Choroid plexus epithelial cell (primary cell): ENCODE measurements at regions not wholly inside any gene's neighbourhood (a gene's known extent, or its start where the extent isn't known, plus 50 kb on each side); places are given as distances from the start of the nearest gene placed in this dataset.

Source experiments
- DNase-seq: peaks from one replicate; pipeline ENCODE4 v3.0.0-alpha.2; 2010; ENCODE audit warnings: low read depth
- H3K4me3 ChIP-seq: 2 replicates; pipeline ENCODE4 v1.5.1; 2011; ENCODE audit warnings: low read depth, mild to moderate bottlenecking, control low read depth, low read length, moderate library complexity
- CTCF ChIP-seq: conservative IDR thresholded peaks from 2 replicates; pipeline ENCODE4 v1.5.1; 2011; ENCODE audit warnings: low read depth, mild to moderate bottlenecking, control low read depth, inconsistent platforms, low read length, moderate library complexity

DNA sequence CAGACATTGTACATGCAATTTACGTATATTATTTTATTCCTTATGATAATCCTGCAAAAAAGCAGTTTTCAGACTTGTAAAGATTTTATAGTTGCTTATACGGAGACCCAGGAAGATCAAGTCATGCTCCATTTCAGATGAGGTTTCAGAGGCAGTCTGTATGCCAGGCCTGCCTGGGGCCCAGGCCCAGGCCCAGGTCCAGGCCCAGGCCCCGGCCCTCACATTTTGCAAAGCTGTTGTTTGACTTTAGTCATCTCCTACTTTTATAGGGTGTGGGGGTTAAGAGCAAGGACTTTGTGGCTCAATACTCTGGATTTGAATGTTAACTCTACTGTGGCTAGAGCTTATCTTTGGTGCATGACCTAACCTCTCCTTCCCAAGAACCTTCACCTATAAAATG is 217.9 kb downstream of the SAMD5 start:
- no peak for TF ChIP-seq CTCF

GRCh38 chr6:147728903-147729302 is 220.4 kb downstream of the SAMD5 start:
- DNase-seq, result no peak
- no peak overlapping the region for H3K4me3 ChIP-seq
- TF ChIP-seq CTCF, result no peak

More for the DNA sequence above, 217.9 kb downstream of the SAMD5 start:
- no peak for DNase-seq
- no peak overlapping the region for H3K4me3 ChIP-seq

- DNase-seq, result no peak
- H3K4me3 ChIP-seq, result no peak overlapping the region
- TF ChIP-seq CTCF, result no peak
Observed at GRCh38 chr6:147733686-147734085, 225.2 kb downstream of the SAMD5 start.

- no peak for DNase-seq
- TF ChIP-seq CTCF, result no peak
- no peak overlapping the region for H3K4me3 ChIP-seq
Observed at GRCh38 chr6:147734151-147734550, 225.7 kb downstream of the SAMD5 start.

DNA sequence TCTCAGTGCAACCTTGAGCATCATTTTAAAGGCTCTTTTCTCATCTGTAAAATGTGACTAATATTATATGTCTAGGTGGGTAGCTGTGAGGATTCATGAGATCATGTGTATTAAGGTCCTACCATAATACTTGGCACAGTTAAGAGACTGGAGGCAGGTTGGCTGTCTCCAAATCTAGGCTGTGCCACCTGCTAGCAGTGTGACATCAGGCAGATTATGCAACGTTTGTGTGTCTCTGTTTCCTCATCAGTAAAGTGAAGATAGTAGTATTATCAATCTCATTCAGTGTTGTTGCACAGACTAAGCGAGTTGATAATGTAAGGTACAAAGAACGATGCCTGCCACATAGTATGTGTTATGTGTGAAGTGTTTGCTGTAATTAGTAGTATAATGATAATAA is 227.4 kb downstream of the SAMD5 start:
- TF ChIP-seq CTCF, result no peak
- no peak for DNase-seq
- H3K4me3 ChIP-seq, result no peak overlapping the region

DNA sequence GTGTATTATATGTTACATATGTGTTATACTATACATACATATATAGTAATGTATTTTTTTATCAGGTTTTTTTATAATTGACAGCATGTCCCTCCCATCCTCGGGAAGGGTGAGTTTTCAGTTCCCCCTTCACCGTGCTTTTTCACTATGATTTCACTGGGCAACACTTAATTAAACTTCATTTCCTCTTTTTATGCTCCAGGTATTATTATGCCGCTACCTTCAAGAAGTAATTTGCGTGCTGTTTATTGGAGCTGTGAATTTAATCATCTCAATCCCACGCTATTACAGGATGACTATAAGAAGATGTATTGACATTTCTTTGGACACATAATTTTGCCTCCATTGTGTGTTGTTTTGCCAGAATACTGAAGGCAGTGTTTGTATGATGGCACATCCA is 228.6 kb downstream of the SAMD5 start:
- TF ChIP-seq CTCF, result no peak

GRCh38 chr6:147738099-147738498 is 229.6 kb downstream of the SAMD5 start:
- DNase-seq, result no peak
- no peak for TF ChIP-seq CTCF

More for the DNA sequence above, 228.6 kb downstream of the SAMD5 start:
- no peak for DNase-seq
- H3K4me3 ChIP-seq, result no peak overlapping the region

More at GRCh38 chr6:147738099-147738498, 229.6 kb downstream of the SAMD5 start:
- no peak overlapping the region for H3K4me3 ChIP-seq
